Heart left ventricle (tissue), 13 donors: ENCODE measurements at regions not wholly inside any gene's neighbourhood (a gene's known extent, or its start where the extent isn't known, plus 50 kb on each side); places are given as distances from the start of the nearest gene placed in this dataset.

Experiments used
- CTCF ChIP-seq, 12 donors: fragments of 200-600 bp; sonication (generic) in 4 of 12; IDR thresholded peaks; one replicate each; pipeline versions ENCODE4 v1.5.0 to v1.8.0; 2018 to 2022; ENCODE audit warnings: antibody characterized with exemption in 12 of 12, mild to moderate bottlenecking in 5 of 12
- POLR2A ChIP-seq, 2 donors: fragments of 450-650 bp; IDR thresholded peaks; one replicate each; pipeline ENCODE4 v1.6.1; 2017; ENCODE audit warnings: antibody characterized with exemption in 2 of 2, mild to moderate bottlenecking in 2 of 2, moderate library complexity in 2 of 2
- donor health status: ischemic (EF 13 %, LVEDD 7.1; RV severe dilation, severe dysfunction).
- donor health status: DM: no; HTN: yes; CAD: no.
- donor health status: DM: no; HTN: no; CAD: no.
- donor health status: ischemic (EF 25% LVEDD 6.9; RV normal size, moderate dysfunction).
- donor health status: ischemic (EF 25% LVEDD 5.7; RV mildly dilated, moderate dysfunction).
- donor health status: ischemic (EF 35%, LVEDD 5.7; RV mildly dilated, moderate dysfunction).
- donor health status: nonischemic (EF 11% LVEDD 7.7; RV severe dilation, severe dysfunction).
- donor health status: DM: yes; HTN: yes; CAD: no.
- donor health status: PGD.
- donor health status: ischemic (EF 29% LVEDD 5.4; RV normal size, mild dysfunction).
- donor health status: nonischemic (EF 23%, LVEDD 6.1; RV moderate dilation, normal function).

GRCh38 chr6:4264081-4264480 lies 128.7 kb upstream of the ECI2 start:
- TF ChIP-seq POLR2A (IDR thresholded peaks at IDR 0.05) (no peak), CTCF (IDR thresholded peaks at IDR 0.05) (no peak)
